ENCODE measurements at regions not wholly inside any gene's neighbourhood (a gene's known extent, or its start where the extent isn't known, plus 50 kb on each side); places are given as distances from the start of the nearest gene placed in this dataset.

- no peaks in the 10 kb centered on the region for H3K79me2 ChIP-seq (ENCODE audit: low read length)
- peaks cover 4% of the 10 kb centered on the region; the same call in 1 of the 2 replicates for H3K27me3 ChIP-seq (ENCODE audit: low read length)
- peak; percentile 98 for TF ChIP-seq CTCF (conservative IDR thresholded peaks at IDR 0.05; ENCODE audit: low read depth, low read length)
- TF ChIP-seq EZH2 (IDR thresholded peaks at IDR 0.05; ENCODE audit: low read length, unreplicated experiment): no peak
- no peak for TF ChIP-seq EZH2phosphoT487 (IDR thresholded peaks at IDR 0.05; ENCODE audit: borderline replicate concordance, low read length)
- intact Hi-C loops (cut with micrococcal nuclease): loop anchor here (1.0 to 5.0 kb wide), 6 partner anchors 341 to 766 kb away; partner anchors contain the start of gene NMU
- no peaks in the 10 kb centered on the region for H3K4me1 ChIP-seq (ENCODE audit: insufficient read depth, low read length)
- H3K4me3 ChIP-seq (ENCODE audit: low read length): no peak overlapping the region
- H2AFZ ChIP-seq (ENCODE audit: low read length): peak overlapping the region; percentile 33; the same call in 1 of the 2 replicates
- DNase-seq: peak; percentile 75
- no peaks in the 10 kb centered on the region for H3K9me3 ChIP-seq (ENCODE audit: low read length)
- ChIA-PET POLR2A (ENCODE audit: unreplicated experiment) (no interaction called here), CTCF (interaction anchor here (0.5 to 1.5 kb wide), 17 partner anchors 11 to 811 kb away, joined by 3 to 13 read pairs (median 4); partner anchors contain the start of genes NMU and SRD5A3)
- H3K27ac ChIP-seq (ENCODE audit: low read length): no peak overlapping the region
- H3F3A ChIP-seq (ENCODE audit: low read length, unreplicated experiment): no peaks in the 10 kb centered on the region
- no TSS peak for BruUV-seq (replicated peaks)
- no peaks in the 10 kb centered on the region for H3K9me2 ChIP-seq (replicated peaks; ENCODE audit: low read length)
- ATAC-seq: peak; percentile 93
- peak overlapping the region; percentile 39 for H3K4me2 ChIP-seq (ENCODE audit: low read length)
- H4K20me1 ChIP-seq (ENCODE audit: low read length): no peaks in the 10 kb centered on the region
- H3K36me3 ChIP-seq (ENCODE audit: low read depth, low read length): no peaks in the 10 kb centered on the region
- H3K9ac ChIP-seq (ENCODE audit: low read length): no peak overlapping the region
Measured at GRCh38 chr4:54971474-54971950, 153.9 kb downstream of the KDR start.

GRCh38 chr4:54967289-54967688 is 158.1 kb downstream of the KDR start:
- POLR2A ChIA-PET (ENCODE audit: unreplicated experiment): interaction anchor here (0.6 kb wide), 1 partner anchor 1855 kb away, joined by 3 read pairs; no protein-coding TSS in a partner anchor
- no TSS peak for BruUV-seq (replicated peaks)
- no peak overlapping the region for H3K4me2 ChIP-seq (ENCODE audit: low read length)
- H3K9me3 ChIP-seq (ENCODE audit: low read length): no peaks in the 10 kb centered on the region
- H3K36me3 ChIP-seq (ENCODE audit: low read depth, low read length): no peaks in the 10 kb centered on the region
- no peaks in the 10 kb centered on the region for H3K9me2 ChIP-seq (replicated peaks; ENCODE audit: low read length)
- H3K4me3 ChIP-seq (ENCODE audit: low read length): no peak overlapping the region
- H3K4me1 ChIP-seq (ENCODE audit: insufficient read depth, low read length): no peaks in the 10 kb centered on the region
- H3K27me3 ChIP-seq (ENCODE audit: low read length): peaks cover 21% of the 10 kb centered on the region
- CTCF ChIA-PET: no interaction called here
- ATAC-seq (no peak), DNase-seq (no peak)
- no peaks in the 10 kb centered on the region for H3F3A ChIP-seq (ENCODE audit: low read length, unreplicated experiment)
- no peak overlapping the region for H3K27ac ChIP-seq (ENCODE audit: low read length)
- H3K9ac ChIP-seq (ENCODE audit: low read length): no peak overlapping the region
- intact Hi-C loops (cut with micrococcal nuclease): no loop called here
- H2AFZ ChIP-seq (ENCODE audit: low read length): no peak overlapping the region
- no peaks in the 10 kb centered on the region for H3K79me2 ChIP-seq (ENCODE audit: low read length)
- TF ChIP-seq EZH2 (IDR thresholded peaks at IDR 0.05; ENCODE audit: low read length, unreplicated experiment) (no peak), CTCF (conservative IDR thresholded peaks at IDR 0.05; ENCODE audit: low read depth, low read length) (no peak), EZH2phosphoT487 (IDR thresholded peaks at IDR 0.05; ENCODE audit: borderline replicate concordance, low read length) (no peak)
- H4K20me1 ChIP-seq (ENCODE audit: low read length): no peaks in the 10 kb centered on the region

GRCh38 chr4:54961357-54961975 is 163.9 kb downstream of the KDR start:
- H3K27me3 ChIP-seq (ENCODE audit: low read length): peaks cover 17% of the 10 kb centered on the region
- no peak overlapping the region for H3K9ac ChIP-seq (ENCODE audit: low read length)
- TF ChIP-seq CTCF (conservative IDR thresholded peaks at IDR 0.05; ENCODE audit: low read depth, low read length) (peak; percentile 93), EZH2 (IDR thresholded peaks at IDR 0.05; ENCODE audit: low read length, unreplicated experiment) (no peak), EZH2phosphoT487 (IDR thresholded peaks at IDR 0.05; ENCODE audit: borderline replicate concordance, low read length) (no peak)
- no TSS peak for BruUV-seq (replicated peaks)
- CTCF ChIA-PET: interaction anchor here (0.6 to 1.0 kb wide), 5 partner anchors 10 to 671 kb away, joined by 3 to 4 read pairs (median 4); no protein-coding TSS in a partner anchor
- H3K9me2 ChIP-seq (replicated peaks; ENCODE audit: low read length): no peaks in the 10 kb centered on the region
- no peak overlapping the region for H3K27ac ChIP-seq (ENCODE audit: low read length)
- H3K4me2 ChIP-seq (ENCODE audit: low read length): no peak overlapping the region
- H3K9me3 ChIP-seq (ENCODE audit: low read length): no peaks in the 10 kb centered on the region
- H3F3A ChIP-seq (ENCODE audit: low read length, unreplicated experiment): no peaks in the 10 kb centered on the region
- intact Hi-C loops (cut with micrococcal nuclease): loop anchor here (1.0 to 2.0 kb wide), 2 partner anchors 279 to 638 kb away; no protein-coding TSS in a partner anchor
- DNase-seq: peak; percentile 66
- no peaks in the 10 kb centered on the region for H4K20me1 ChIP-seq (ENCODE audit: low read length)
- H3K36me3 ChIP-seq (ENCODE audit: low read depth, low read length): no peaks in the 10 kb centered on the region
- POLR2A ChIA-PET (ENCODE audit: unreplicated experiment): no interaction called here
- H3K79me2 ChIP-seq (ENCODE audit: low read length): no peaks in the 10 kb centered on the region
- H3K4me3 ChIP-seq (ENCODE audit: low read length): no peak overlapping the region
- no peak overlapping the region for H2AFZ ChIP-seq (ENCODE audit: low read length)
- no peaks in the 10 kb centered on the region for H3K4me1 ChIP-seq (ENCODE audit: insufficient read depth, low read length)
- ATAC-seq: peak; percentile 88

Measured in PC-3 (cell line).